ENCODE measurements at regions not wholly inside any gene's neighbourhood (a gene's known extent, or its start where the extent isn't known, plus 50 kb on each side); places are given as distances from the start of the nearest gene placed in this dataset.

- TF ChIP-seq CTCF (conservative IDR thresholded peaks at IDR 0.05) = no peak
- TF ChIP-seq ZFX (IDR thresholded peaks at IDR 0.05) = no peak
Observed at GRCh38 chr12:127311720-127312364, 955.1 kb upstream of the TMEM132C start.
